NB4 (cell line): ENCODE measurements at regions not wholly inside any gene's neighbourhood (a gene's known extent, or its start where the extent isn't known, plus 50 kb on each side); places are given as distances from the start of the nearest gene placed in this dataset.

ENCODE experiments used
- CTCF ChIP-seq: IDR thresholded peaks from one replicate; pipeline ENCODE4 v1.5.1; 2012; ENCODE audit warnings: low read depth, low read length
- MYC ChIP-seq: IDR thresholded peaks from 2 replicates; pipeline ENCODE4 v1.6.1; 2011; ENCODE audit warnings: low read depth, low read length
- POLR2A ChIP-seq: IDR thresholded peaks from 2 replicates; pipeline ENCODE4 v1.6.1; 2011; ENCODE audit warnings: mild to moderate bottlenecking; ENCODE audit not compliant: insufficient read length; ENCODE audit errors: extremely low read depth

- no peak for TF ChIP-seq POLR2A
- TF ChIP-seq CTCF: no peak
- no peak for TF ChIP-seq MYC
Observed at GRCh38 chr15:66894363-66894762, 171.0 kb upstream of the SMAD3 start.
